H1 (cell line): ENCODE measurements at regions not wholly inside any gene's neighbourhood (a gene's known extent, or its start where the extent isn't known, plus 50 kb on each side); places are given as distances from the start of the nearest gene placed in this dataset.

Experiments
- CTCF ChIA-PET: fragments of 300-600 bp; sonication (Branson Sonifier 250); formaldehyde crosslinking; loops from one replicate; lab custom pipeline; 2021; ENCODE audit not compliant: partially characterized antibody; lab: Charles Lee
- POLR2A ChIA-PET: fragments of 300-600 bp; sonication (Branson Sonifier 250); formaldehyde crosslinking; loops from one replicate; lab custom pipeline; 2021; ENCODE audit warnings: inconsistent platforms; ENCODE audit not compliant: partially characterized antibody; lab: Charles Lee
- DNase-seq, 2 experiments: peaks; one replicate each; pipeline versions ENCODE4 v3.0.0 to v3.0.0-alpha.2; 2010 to 2022; ENCODE audit warnings: low spot score in 2 of 2, low read depth in 1 of 2, mixed read lengths in 1 of 2
- FAIRE-seq: peaks from 2 replicates; lab custom pipeline; 2011; peaks lifted over from hg19 to GRCh38; lab: Jason Lieb, UNC
- H2AFZ ChIP-seq: 2 replicates; pipeline ENCODE4 v1.8.1; 2012; ENCODE audit warnings: low read length, inconsistent platforms
- H2AK5ac ChIP-seq: 2 replicates; pipeline ENCODE4 v1.6.1; 2013; ENCODE audit warnings: low read depth, low read length
- H2BK120ac ChIP-seq: replicated peaks from 2 replicates; pipeline ENCODE3; 2013; ENCODE audit warnings: low read depth, low read length, inconsistent platforms
- H2BK12ac ChIP-seq: 2 replicates; pipeline ENCODE4 v1.6.1; 2013; ENCODE audit warnings: low read depth, low read length
- H2BK15ac ChIP-seq: 2 replicates; pipeline ENCODE4 v1.6.1; 2013; ENCODE audit warnings: low read length
- H2BK20ac ChIP-seq: 2 replicates; pipeline ENCODE4 v1.6.1; 2013; ENCODE audit warnings: low read length
- H2BK5ac ChIP-seq: 2 replicates; pipeline ENCODE4 v1.6.1; 2013; ENCODE audit warnings: low read depth, low read length
- H3K14ac ChIP-seq: 2 replicates; pipeline ENCODE4 v1.6.1; 2013; ENCODE audit warnings: inconsistent platforms; ENCODE audit not compliant: insufficient read length
- H3K18ac ChIP-seq: 2 replicates; pipeline ENCODE4 v1.6.1; 2013; ENCODE audit warnings: low read length; ENCODE audit errors: extremely low read depth
- H3K23ac ChIP-seq: 2 replicates; pipeline ENCODE4 v1.6.1; 2013; ENCODE audit warnings: inconsistent platforms; ENCODE audit not compliant: insufficient read length
- H3K23me2 ChIP-seq: 2 replicates; pipeline ENCODE4 v1.6.1; 2013; ENCODE audit warnings: low read depth, low read length
- H3K27ac ChIP-seq: 2 replicates; pipeline ENCODE4 v1.6.1; 2011; ENCODE audit warnings: low read depth, low read length, inconsistent platforms
- H3K27me3 ChIP-seq, 4 experiments: replicated peaks in 1 of 4; 1 replicate in 1 of 4; 2 replicates in 3 of 4; pipeline versions ENCODE4 v1.6.1 to v1.8.1; 2011 to 2013; ENCODE audit warnings: low read length in 3 of 4, mild to moderate bottlenecking in 3 of 4, inconsistent platforms in 2 of 4, mixed read lengths in 2 of 4, moderate library complexity in 1 of 4; ENCODE audit not compliant: control insufficient read depth in 3 of 4, insufficient read depth in 3 of 4; ENCODE audit errors: extremely low read depth in 1 of 4
- H3K36me3 ChIP-seq, 4 experiments: 2 replicates each; pipeline versions ENCODE4 v1.6.1 to v1.8.1; 2011 to 2013; ENCODE audit warnings: mild to moderate bottlenecking in 4 of 4, low read length in 3 of 4, moderate library complexity in 2 of 4, control low read depth in 1 of 4, inconsistent platforms in 1 of 4; ENCODE audit not compliant: insufficient read depth in 4 of 4, control insufficient read depth in 2 of 4
- H3K4ac ChIP-seq: replicated peaks from 2 replicates; pipeline ENCODE3; 2013; ENCODE audit warnings: low read length, low read depth, mixed read lengths, inconsistent platforms; ENCODE audit not compliant: insufficient read length
- H3K4me1 ChIP-seq, 4 experiments: replicated peaks in 1 of 4; 1 replicate in 1 of 4; 2 replicates in 3 of 4; pipeline versions ENCODE4 v1.6.1 to v1.8.1; 2011 to 2013; ENCODE audit warnings: low read length in 3 of 4, inconsistent platforms in 2 of 4, mixed read lengths in 1 of 4; ENCODE audit not compliant: insufficient read depth in 4 of 4, control insufficient read depth in 3 of 4
- H3K4me2 ChIP-seq, 2 experiments: 2 replicates each; pipeline versions ENCODE4 v1.6.1 to v1.8.1; 2011 to 2013; ENCODE audit warnings: low read depth in 2 of 2, low read length in 2 of 2, control low read depth in 1 of 2, inconsistent platforms in 1 of 2, mild to moderate bottlenecking in 1 of 2; ENCODE audit not compliant: insufficient read depth in 1 of 2
- H3K4me3 ChIP-seq, 4 experiments: fragments of 200-600, 300-600 bp in 1 of 4; sonication (generic), shearing (Covaris generic), sonication (Bioruptor Twin) in 1 of 4; 2 replicates each; pipeline versions ENCODE4 v1.5.1 to v1.8.1; 2011 to 2016; ENCODE audit warnings: low read length in 4 of 4, low read depth in 3 of 4, control low read depth in 2 of 4, inconsistent platforms in 2 of 4, mild to moderate bottlenecking in 2 of 4, mixed read lengths in 1 of 4, moderate library complexity in 1 of 4; ENCODE audit not compliant: insufficient read depth in 2 of 4; ENCODE audit errors: extremely low read depth in 1 of 4
- H3K56ac ChIP-seq: replicated peaks from 2 replicates; pipeline ENCODE3; 2013; ENCODE audit warnings: low read depth, mild to moderate bottlenecking, mixed read lengths, low read length, inconsistent platforms; ENCODE audit not compliant: insufficient read length
- H3K79me1 ChIP-seq: 2 replicates; pipeline ENCODE4 v1.6.1; 2013; ENCODE audit warnings: low read depth, low read length, control low read depth
- H3K79me2 ChIP-seq, 2 experiments: 2 replicates each; pipeline versions ENCODE4 v1.6.1 to v1.8.1; 2012 to 2013; ENCODE audit warnings: low read length in 2 of 2, mild to moderate bottlenecking in 2 of 2, inconsistent platforms in 1 of 2; ENCODE audit not compliant: insufficient read depth in 2 of 2, control insufficient read depth in 1 of 2
- H3K9ac ChIP-seq, 4 experiments: replicated peaks in 1 of 4; 1 replicate in 1 of 4; 2 replicates in 3 of 4; pipeline versions ENCODE4 v1.6.1 to v1.8.1; 2011 to 2013; ENCODE audit warnings: low read depth in 3 of 4, low read length in 3 of 4, control low read depth in 2 of 4, mild to moderate bottlenecking in 2 of 4, moderate library complexity in 2 of 4, inconsistent platforms in 1 of 4; ENCODE audit errors: extremely low read depth in 1 of 4
- H3K9me3 ChIP-seq, 2 experiments: 2 replicates each; pipeline versions ENCODE4 v1.6.1 to v1.8.1; 2012 to 2013; ENCODE audit warnings: mild to moderate bottlenecking in 2 of 2, moderate library complexity in 2 of 2, control low read depth in 1 of 2, inconsistent platforms in 1 of 2, low read depth in 1 of 2, low read length in 1 of 2, mixed read lengths in 1 of 2; ENCODE audit not compliant: insufficient read depth in 2 of 2
- H4K20me1 ChIP-seq, 2 experiments: replicated peaks in 1 of 2; 2 replicates each; pipeline versions ENCODE3 to v1.8.1; 2011 to 2013; ENCODE audit warnings: inconsistent platforms in 2 of 2, low read length in 2 of 2, mild to moderate bottlenecking in 1 of 2; ENCODE audit not compliant: insufficient read depth in 2 of 2, control insufficient read depth in 1 of 2
- H4K5ac ChIP-seq: 2 replicates; pipeline ENCODE4 v1.6.1; 2013; ENCODE audit warnings: low read length, low read depth, mixed read lengths, inconsistent platforms; ENCODE audit not compliant: insufficient read length
- H4K8ac ChIP-seq: 2 replicates; pipeline ENCODE4 v1.8.0; 2013; ENCODE audit warnings: mild to moderate bottlenecking, moderate library complexity, low read length, inconsistent platforms; ENCODE audit not compliant: insufficient read depth; ENCODE audit errors: extremely low read depth
- H4K91ac ChIP-seq: replicated peaks from 2 replicates; pipeline ENCODE3; 2013; ENCODE audit warnings: low read length, mixed read lengths, inconsistent platforms; ENCODE audit not compliant: insufficient read length
- EGR1 ChIP-seq: IDR thresholded peaks from 2 replicates; pipeline ENCODE4 v1.6.1; 2011; ENCODE audit warnings: low read depth, low read length, borderline replicate concordance
- EZH2 ChIP-seq: fragments of 200-600 bp; sonication (generic); IDR thresholded peaks from 2 replicates; pipeline ENCODE4 v1.7.1; 2012; ENCODE audit warnings: low read depth, mild to moderate bottlenecking, moderate library complexity, low read length, inconsistent platforms; ENCODE audit not compliant: severe bottlenecking
- HDAC6 ChIP-seq: IDR thresholded peaks from one replicate; pipeline ENCODE4 v1.7.1; 2012; ENCODE audit warnings: low read depth, mild to moderate bottlenecking, inconsistent platforms, low read length, moderate library complexity
- SIX5 ChIP-seq: IDR thresholded peaks from 2 replicates; pipeline ENCODE4 v1.6.1; 2011; ENCODE audit warnings: mild to moderate bottlenecking, low read depth, low read length
- WGBS, 2 experiments: shearing (Covaris generic) in 1 of 2; methylation state at CpG; one replicate each; pipeline versions ENCODE4 v1.1.6 to v1.1.7; 2013 to 2015; ENCODE audit warnings: low lambda C conversion rate in 2 of 2, mixed read lengths in 2 of 2, inconsistent platforms in 1 of 2, low coverage in 1 of 2, missing lambda C conversion rate in 1 of 2; ENCODE audit not compliant: insufficient replicate concordance in 2 of 2, insufficient coverage in 1 of 2, insufficient read length in 1 of 2; ENCODE audit errors: extremely low coverage in 1 of 2, missing lambda C conversion rate in 1 of 2; 5-methylcytosine and 5-hydroxymethylcytosine counted together

DNA sequence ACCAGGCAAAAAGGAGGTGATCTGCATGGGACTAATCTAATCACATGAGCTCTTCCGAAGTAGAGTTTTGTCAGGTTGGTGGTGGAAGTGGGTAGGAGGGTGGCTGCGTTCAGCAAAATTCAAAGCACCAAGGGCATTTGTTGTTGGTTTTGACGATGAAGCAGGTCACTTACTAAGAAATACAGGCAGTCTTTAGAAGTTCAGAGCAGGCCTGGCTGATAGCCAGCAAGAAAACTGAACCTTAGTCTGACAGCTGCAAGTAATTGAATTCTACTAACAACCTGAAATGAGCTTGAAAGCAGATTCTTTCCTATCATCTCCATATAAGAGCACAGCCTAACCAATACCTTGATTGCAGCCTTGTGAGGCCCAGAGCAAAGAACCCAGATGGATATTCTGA is 505.8 kb downstream of the KLHL13 start:
- Histone ChIP-seq H3K56ac (no peak overlapping the region), H4K91ac (no peak overlapping the region), H2BK20ac (no peak overlapping the region), H3K4me3 (no peak overlapping the region), H3K79me1 (no peaks in the 10 kb centered on the region), H3K27ac (no peak overlapping the region), H3K9ac (no peak overlapping the region), H4K8ac (no peak overlapping the region), H2AK5ac (no peak overlapping the region), H2BK12ac (no peak overlapping the region), H3K79me2 (no peaks in the 10 kb centered on the region), H3K18ac (no peak overlapping the region), H3K23ac (no peak overlapping the region), H3K27me3 (no peaks in the 10 kb centered on the region), H2BK120ac (no peak overlapping the region), H2BK5ac (no peak overlapping the region), H4K20me1 (no peaks in the 10 kb centered on the region), H3K23me2 (no peaks in the 10 kb centered on the region), H3K36me3 (no peaks in the 10 kb centered on the region), H3K9me3 (no peaks in the 10 kb centered on the region), H2AFZ (no peak overlapping the region), H3K4me2 (no peak overlapping the region), H4K5ac (no peak overlapping the region), H2BK15ac (no peak overlapping the region), H3K4ac (no peak overlapping the region), H3K4me1 (no peaks in the 10 kb centered on the region), H3K14ac (no peak overlapping the region)
- WGBS, 2 experiments, result 100% methylated on average over 2 of the region's 3 CpGs; no CpG with 5 or more reads in 1 of the 2 experiments
- ChIA-PET CTCF (no interaction called here), POLR2A (no interaction called here)
- FAIRE-seq (no peak), DNase-seq (no peak)
- TF ChIP-seq HDAC6, result no peak
- no peak for TF ChIP-seq EZH2
- no peak for TF ChIP-seq SIX5
- TF ChIP-seq EGR1, result no peak
